Skeletal muscle satellite cell (primary cell): ENCODE measurements at regions not wholly inside any gene's neighbourhood (a gene's known extent, or its start where the extent isn't known, plus 50 kb on each side); places are given as distances from the start of the nearest gene placed in this dataset.

ENCODE experiments used
- H3K27me3 ChIP-seq: 2 replicates; pipeline ENCODE4 v1.7.0; 2013; ENCODE audit warnings: low read length; ENCODE audit not compliant: control insufficient read depth, insufficient read depth
- H3K36me3 ChIP-seq: 2 replicates; pipeline ENCODE4 v1.7.0; 2013; ENCODE audit warnings: mild to moderate bottlenecking, control low read depth, low read length; ENCODE audit not compliant: insufficient read depth
- H3K4me1 ChIP-seq: 2 replicates; pipeline ENCODE4 v1.7.0; 2013; ENCODE audit warnings: low read length; ENCODE audit not compliant: control insufficient read depth, insufficient read depth
- H3K4me2 ChIP-seq: 2 replicates; pipeline ENCODE4 v1.7.0; 2013; ENCODE audit warnings: mild to moderate bottlenecking, low read length
- H3K4me3 ChIP-seq: 2 replicates; pipeline ENCODE4 v1.7.0; 2013; ENCODE audit warnings: low read length
- H3K9ac ChIP-seq: 2 replicates; pipeline ENCODE4 v1.7.0; 2013; ENCODE audit warnings: mild to moderate bottlenecking, low read depth, low read length, moderate library complexity
- H3K9me3 ChIP-seq: replicated peaks from 2 replicates; pipeline ENCODE4 v1.7.0; 2013; ENCODE audit warnings: mild to moderate bottlenecking, control low read depth, low read length

GRCh38 chr11:119800619-119801018, 71.6 kb upstream of the NECTIN1 start:
- no peak overlapping the region for H3K4me3 ChIP-seq
- no peaks in the 10 kb centered on the region for H3K4me1 ChIP-seq

GRCh38 chr11:119800171-119800570, 71.2 kb upstream of the NECTIN1 start:
- Histone ChIP-seq H3K36me3 (no peaks in the 10 kb centered on the region), H3K4me3 (no peak overlapping the region), H3K9me3 (no peaks in the 10 kb centered on the region), H3K4me1 (no peaks in the 10 kb centered on the region), H3K4me2 (no peak overlapping the region), H3K27me3 (peaks cover 10% of the 10 kb centered on the region), H3K9ac (no peak overlapping the region)

More at GRCh38 chr11:119800619-119801018, 71.6 kb upstream of the NECTIN1 start:
- Histone ChIP-seq H3K9ac (no peak overlapping the region), H3K9me3 (no peaks in the 10 kb centered on the region), H3K4me2 (no peak overlapping the region), H3K27me3 (peaks cover 13% of the 10 kb centered on the region), H3K36me3 (no peaks in the 10 kb centered on the region)

GRCh38 chr11:119798656-119799055, 69.7 kb upstream of the NECTIN1 start:
- Histone ChIP-seq H3K4me3 (no peak overlapping the region), H3K9ac (no peak overlapping the region), H3K27me3 (peaks cover 14% of the 10 kb centered on the region), H3K4me2 (no peak overlapping the region), H3K36me3 (no peaks in the 10 kb centered on the region), H3K4me1 (no peaks in the 10 kb centered on the region), H3K9me3 (no peaks in the 10 kb centered on the region)

GRCh38 chr11:119797736-119798135, 68.7 kb upstream of the NECTIN1 start:
- peaks cover 21% of the 10 kb centered on the region for H3K27me3 ChIP-seq
- no peaks in the 10 kb centered on the region for H3K9me3 ChIP-seq
- H3K9ac ChIP-seq = no peak overlapping the region
- H3K36me3 ChIP-seq = no peaks in the 10 kb centered on the region
- no peaks in the 10 kb centered on the region for H3K4me1 ChIP-seq
- H3K4me3 ChIP-seq = no peak overlapping the region
- no peak overlapping the region for H3K4me2 ChIP-seq

- Histone ChIP-seq H3K4me3 (no peak overlapping the region), H3K36me3 (no peaks in the 10 kb centered on the region), H3K9ac (no peak overlapping the region), H3K27me3 (peaks cover 21% of the 10 kb centered on the region), H3K9me3 (no peaks in the 10 kb centered on the region), H3K4me1 (no peaks in the 10 kb centered on the region), H3K4me2 (no peak overlapping the region)
These were observed 68.2 kb upstream of the NECTIN1 start for GRCh38 chr11:119797123-119797611.

- Histone ChIP-seq H3K9ac (no peak overlapping the region), H3K9me3 (no peaks in the 10 kb centered on the region), H3K4me3 (no peak overlapping the region), H3K27me3 (peaks cover 19% of the 10 kb centered on the region), H3K4me2 (no peak overlapping the region), H3K4me1 (no peaks in the 10 kb centered on the region), H3K36me3 (no peaks in the 10 kb centered on the region)
These were observed 67.5 kb upstream of the NECTIN1 start for GRCh38 chr11:119796363-119797060.

- Histone ChIP-seq H3K36me3 (no peaks in the 10 kb centered on the region), H3K4me3 (no peak overlapping the region), H3K4me2 (no peak overlapping the region), H3K27me3 (peaks cover 16% of the 10 kb centered on the region), H3K4me1 (no peaks in the 10 kb centered on the region), H3K9me3 (no peaks in the 10 kb centered on the region), H3K9ac (no peak overlapping the region)
These were observed 66.7 kb upstream of the NECTIN1 start for GRCh38 chr11:119795690-119796089.

- Histone ChIP-seq H3K9ac (no peak overlapping the region), H3K27me3 (peaks cover 16% of the 10 kb centered on the region), H3K4me1 (no peaks in the 10 kb centered on the region), H3K36me3 (no peaks in the 10 kb centered on the region), H3K4me2 (no peak overlapping the region), H3K4me3 (no peak overlapping the region), H3K9me3 (no peaks in the 10 kb centered on the region)
These were observed 66.2 kb upstream of the NECTIN1 start for GRCh38 chr11:119795231-119795630.

GRCh38 chr11:119794756-119795155, 65.8 kb upstream of the NECTIN1 start:
- Histone ChIP-seq H3K27me3 (peaks cover 16% of the 10 kb centered on the region), H3K4me1 (no peaks in the 10 kb centered on the region), H3K9ac (no peak overlapping the region)

GRCh38 chr11:119794141-119794665, 65.2 kb upstream of the NECTIN1 start:
- Histone ChIP-seq H3K9me3 (no peaks in the 10 kb centered on the region), H3K4me2 (no peak overlapping the region), H3K9ac (no peak overlapping the region), H3K27me3 (peaks cover 16% of the 10 kb centered on the region), H3K4me1 (no peaks in the 10 kb centered on the region), H3K4me3 (no peak overlapping the region), H3K36me3 (no peaks in the 10 kb centered on the region)

More at GRCh38 chr11:119794756-119795155, 65.8 kb upstream of the NECTIN1 start:
- H3K4me3 ChIP-seq = no peak overlapping the region
- no peaks in the 10 kb centered on the region for H3K36me3 ChIP-seq
- H3K4me2 ChIP-seq = no peak overlapping the region
- no peaks in the 10 kb centered on the region for H3K9me3 ChIP-seq

- no peaks in the 10 kb centered on the region for H3K4me1 ChIP-seq
- no peak overlapping the region for H3K9ac ChIP-seq
- H3K9me3 ChIP-seq = no peaks in the 10 kb centered on the region
- peaks cover 13% of the 10 kb centered on the region for H3K27me3 ChIP-seq
- H3K4me3 ChIP-seq = no peak overlapping the region
- no peaks in the 10 kb centered on the region for H3K36me3 ChIP-seq
- H3K4me2 ChIP-seq = no peak overlapping the region
These were observed 64.5 kb upstream of the NECTIN1 start for GRCh38 chr11:119793335-119793984.
